PC-3 (cell line): ENCODE measurements at regions not wholly inside any gene's neighbourhood (a gene's known extent, or its start where the extent isn't known, plus 50 kb on each side); places are given as distances from the start of the nearest gene placed in this dataset.

ENCODE experiments used
- ATAC-seq: fragments of 200-7000 bp; cut with Tn5 transposase; 2 replicates; pipeline ENCODE4 v1.9.1; 2020; ENCODE audit warnings: mild to moderate bottlenecking, moderate library complexity
- BruUV-seq: library from RNA; stranded (reverse); fragments of 400-500 nt; replicated peaks from 2 replicates; lab custom pipeline; 2021; lab: Mats Ljungman, UMichigan
- CTCF ChIA-PET: fragments of 300-600 bp; sonication (Branson Sonifier 250); formaldehyde crosslinking; loops from one replicate; lab custom pipeline; 2022; ENCODE audit warnings: antibody characterized with exemption; lab: Charles Lee
- POLR2A ChIA-PET: fragments of 300-600 bp; sonication (Branson Sonifier 250); formaldehyde crosslinking; loops from one replicate; lab custom pipeline; 2022; ENCODE audit warnings: antibody characterized with exemption; ENCODE audit not compliant: unreplicated experiment; lab: Charles Lee
- DNase-seq: peaks from one replicate; pipeline ENCODE4 v3.0.0-alpha.2; 2015
- H2AFZ ChIP-seq: fragments of 300-600 bp; sonication (generic); 2 replicates; pipeline ENCODE4 v1.6.0; 2016; ENCODE audit warnings: antibody characterized with exemption, low read length
- H3F3A ChIP-seq: fragments of 300-600 bp; sonication (generic); one replicate; pipeline ENCODE4 v1.6.0; 2017; ENCODE audit warnings: antibody characterized with exemption, low read length, control low read depth, mild to moderate bottlenecking; ENCODE audit not compliant: unreplicated experiment
- H3K27ac ChIP-seq: fragments of 300-600 bp; sonication (generic); 2 replicates; pipeline ENCODE4 v1.5.1; 2016; ENCODE audit warnings: mild to moderate bottlenecking, low read length
- H3K27me3 ChIP-seq: fragments of 300-600 bp; sonication (generic); 2 replicates; pipeline ENCODE4 v1.6.1; 2016; ENCODE audit warnings: low read length, mixed read lengths
- H3K36me3 ChIP-seq: fragments of 300-600 bp; sonication (generic); 2 replicates; pipeline ENCODE4 v1.6.1; 2016; ENCODE audit warnings: low read depth, mixed run types, low read length, mixed read lengths
- H3K4me1 ChIP-seq: fragments of 300-600 bp; sonication (generic); 2 replicates; pipeline ENCODE4 v1.5.1; 2016; ENCODE audit warnings: low read length; ENCODE audit not compliant: insufficient read depth
- H3K4me2 ChIP-seq: fragments of 300-600 bp; sonication (generic); 2 replicates; pipeline ENCODE4 v1.6.0; 2016; ENCODE audit warnings: low read length
- H3K4me3 ChIP-seq: fragments of 300-600 bp; sonication (generic); 2 replicates; pipeline ENCODE4 v1.5.1; 2016; ENCODE audit warnings: mild to moderate bottlenecking, low read length, mixed read lengths
- H3K79me2 ChIP-seq: fragments of 300-600 bp; sonication (generic); 2 replicates; pipeline ENCODE4 v1.6.1; 2017; ENCODE audit warnings: low read length, mixed read lengths
- H3K9ac ChIP-seq: fragments of 300-600 bp; sonication (generic); 2 replicates; pipeline ENCODE4 v1.6.0; 2016; ENCODE audit warnings: mild to moderate bottlenecking, low read length
- H3K9me2 ChIP-seq: fragments of 300-600 bp; sonication (generic); replicated peaks from 2 replicates; pipeline ENCODE4 v1.6.1; 2016; ENCODE audit warnings: mixed run types, low read length, mixed read lengths
- H3K9me3 ChIP-seq: fragments of 300-600 bp; sonication (generic); 2 replicates; pipeline ENCODE4 v1.6.1; 2016; ENCODE audit warnings: low read length, mixed read lengths
- H4K20me1 ChIP-seq: fragments of 300-600 bp; sonication (generic); 2 replicates; pipeline ENCODE4 v1.6.1; 2016; ENCODE audit warnings: low read length, mixed read lengths
- EZH2 ChIP-seq: fragments of 300-600 bp; sonication (generic); IDR thresholded peaks from one replicate; pipeline ENCODE4 v1.6.1; 2017; ENCODE audit warnings: antibody characterized with exemption, mild to moderate bottlenecking, low read length; ENCODE audit not compliant: unreplicated experiment
- EZH2phosphoT487 ChIP-seq: fragments of 300-600 bp; sonication (generic); IDR thresholded peaks from 2 replicates; pipeline ENCODE4 v1.6.1; 2018; ENCODE audit warnings: mild to moderate bottlenecking, antibody characterized with exemption, low read length, borderline replicate concordance
- intact Hi-C: fragments of 100-400 bp; cut with micrococcal nuclease; formaldehyde crosslinking; loops from 2 replicates; pipeline ENCODE4 v1.9.0; 2023
- TF ChIP-seq, protein P1 (sequence below): fragments of 300-600 bp; sonication (generic); conservative IDR thresholded peaks from 2 replicates; pipeline ENCODE4 v1.5.1; 2017; ENCODE audit warnings: antibody characterized with exemption, low read depth, mild to moderate bottlenecking, low read length

DNA sequence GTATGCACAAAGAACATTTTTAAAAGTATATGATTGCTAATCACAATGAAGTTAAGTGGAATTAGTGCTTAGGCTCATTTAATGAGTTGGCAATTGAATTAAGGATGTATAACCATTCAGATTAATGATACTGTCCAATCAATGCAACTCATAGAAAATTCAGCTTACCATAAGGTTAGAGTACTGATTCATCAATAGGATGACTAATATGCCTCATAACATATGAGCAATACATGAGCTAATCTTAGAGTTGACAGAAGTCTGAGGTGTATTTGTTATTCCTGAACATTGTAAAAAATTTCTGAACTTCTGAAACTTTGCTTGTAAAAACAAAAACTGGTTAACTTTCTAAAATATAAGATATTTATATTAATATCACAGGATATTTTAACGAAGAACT lies 118.3 kb upstream of the NETO1 start:
- Histone ChIP-seq H3K79me2 (no peaks in the 10 kb centered on the region), H3K9me3 (0 out of 2 replicates have a peak, but pooled peaks cover 3% of the 10 kb centered on the region), H3K27me3 (no peaks in the 10 kb centered on the region), H2AFZ (no peak overlapping the region), H3K4me3 (no peak overlapping the region), H3K36me3 (no peaks in the 10 kb centered on the region), H4K20me1 (no peaks in the 10 kb centered on the region), H3K27ac (peak overlapping the region; percentile 74), H3F3A (no peaks in the 10 kb centered on the region), H3K4me1 (peaks cover 13% of the 10 kb centered on the region), H3K9me2 (no peaks in the 10 kb centered on the region), H3K9ac (no peak overlapping the region), H3K4me2 (peak overlapping the region; percentile 4; the same call in 1 of the 2 replicates)
- POLR2A ChIA-PET, result no interaction called here
- intact Hi-C loops, result no loop called here
- peak; percentile 99 for ATAC-seq
- BruUV-seq, result no TSS peak
- TF ChIP-seq, protein P1, sequence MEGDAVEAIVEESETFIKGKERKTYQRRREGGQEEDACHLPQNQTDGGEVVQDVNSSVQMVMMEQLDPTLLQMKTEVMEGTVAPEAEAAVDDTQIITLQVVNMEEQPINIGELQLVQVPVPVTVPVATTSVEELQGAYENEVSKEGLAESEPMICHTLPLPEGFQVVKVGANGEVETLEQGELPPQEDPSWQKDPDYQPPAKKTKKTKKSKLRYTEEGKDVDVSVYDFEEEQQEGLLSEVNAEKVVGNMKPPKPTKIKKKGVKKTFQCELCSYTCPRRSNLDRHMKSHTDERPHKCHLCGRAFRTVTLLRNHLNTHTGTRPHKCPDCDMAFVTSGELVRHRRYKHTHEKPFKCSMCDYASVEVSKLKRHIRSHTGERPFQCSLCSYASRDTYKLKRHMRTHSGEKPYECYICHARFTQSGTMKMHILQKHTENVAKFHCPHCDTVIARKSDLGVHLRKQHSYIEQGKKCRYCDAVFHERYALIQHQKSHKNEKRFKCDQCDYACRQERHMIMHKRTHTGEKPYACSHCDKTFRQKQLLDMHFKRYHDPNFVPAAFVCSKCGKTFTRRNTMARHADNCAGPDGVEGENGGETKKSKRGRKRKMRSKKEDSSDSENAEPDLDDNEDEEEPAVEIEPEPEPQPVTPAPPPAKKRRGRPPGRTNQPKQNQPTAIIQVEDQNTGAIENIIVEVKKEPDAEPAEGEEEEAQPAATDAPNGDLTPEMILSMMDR, result no peak
- TF ChIP-seq EZH2phosphoT487, result no peak
- TF ChIP-seq EZH2, result no peak
- CTCF ChIA-PET, result no interaction called here
- peak; percentile 81 for DNase-seq

DNA sequence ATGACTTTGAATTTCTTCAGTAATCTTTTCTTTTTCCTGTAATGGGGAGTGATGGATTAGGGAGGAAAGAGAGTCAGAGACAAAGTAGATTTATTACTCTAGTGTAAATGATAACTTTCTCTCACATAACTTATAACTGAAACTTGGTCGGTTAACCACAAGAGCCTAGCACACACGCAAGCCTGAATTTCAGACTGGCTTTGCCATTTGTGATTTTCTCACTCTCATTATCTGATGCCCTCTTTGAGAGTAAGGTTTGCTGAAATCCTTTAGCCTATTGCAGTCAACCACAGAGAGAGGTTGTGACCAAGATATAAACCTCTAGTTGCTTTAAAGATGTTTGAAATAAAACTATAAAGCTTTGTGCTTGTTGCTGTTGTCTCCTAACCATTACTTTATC lies 117.9 kb upstream of the NETO1 start:
- Histone ChIP-seq H3F3A (no peaks in the 10 kb centered on the region), H3K4me2 (peak overlapping the region; percentile 4; the same call in 1 of the 2 replicates), H3K79me2 (no peaks in the 10 kb centered on the region), H3K9me2 (no peaks in the 10 kb centered on the region), H3K27me3 (no peaks in the 10 kb centered on the region), H3K36me3 (no peaks in the 10 kb centered on the region), H3K4me1 (peaks cover 13% of the 10 kb centered on the region), H2AFZ (no peak overlapping the region), H3K4me3 (no peak overlapping the region), H3K9ac (no peak overlapping the region), H3K27ac (peak overlapping the region; percentile 74), H3K9me3 (0 out of 2 replicates have a peak, but pooled peaks cover 3% of the 10 kb centered on the region), H4K20me1 (no peaks in the 10 kb centered on the region)
- ChIA-PET POLR2A (no interaction called here), CTCF (no interaction called here)
- ATAC-seq (peak; percentile 37), DNase-seq (peak; percentile 44)
- TF ChIP-seq EZH2phosphoT487 (no peak), EZH2 (no peak)
- TF ChIP-seq, protein P1, result no peak
- no TSS peak for BruUV-seq
- intact Hi-C loops, result no loop called here

DNA sequence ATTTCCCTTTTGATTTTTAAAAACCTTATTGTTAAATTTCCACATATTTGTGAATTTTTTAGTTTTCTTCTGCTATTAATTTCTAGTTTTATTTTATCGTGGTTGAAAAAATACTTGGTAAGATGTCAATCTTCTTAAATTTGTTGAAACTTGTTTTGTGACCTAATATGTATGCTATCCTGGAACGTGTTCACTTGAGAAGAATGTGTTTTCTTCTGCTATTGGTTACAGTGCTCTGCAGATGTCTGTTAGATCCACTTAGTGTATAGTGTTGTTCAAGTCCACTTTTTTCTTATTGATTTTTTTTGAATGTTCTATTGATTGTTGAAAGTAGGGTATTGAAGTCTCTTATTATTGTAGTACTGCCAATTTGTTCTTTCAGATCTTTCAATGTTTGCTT lies 116.5 kb upstream of the NETO1 start:
- CTCF ChIA-PET, result no interaction called here
- H3K9ac ChIP-seq, result no peak overlapping the region

More for the DNA sequence above, 116.5 kb upstream of the NETO1 start:
- Histone ChIP-seq H3K36me3 (no peaks in the 10 kb centered on the region), H3K4me2 (no peak overlapping the region), H3K27ac (no peak overlapping the region), H3K27me3 (no peaks in the 10 kb centered on the region), H3K79me2 (no peaks in the 10 kb centered on the region), H3K9me3 (0 out of 2 replicates have a peak, but pooled peaks cover 3% of the 10 kb centered on the region), H4K20me1 (no peaks in the 10 kb centered on the region), H3K4me3 (no peak overlapping the region), H2AFZ (no peak overlapping the region), H3K9me2 (no peaks in the 10 kb centered on the region), H3K4me1 (peaks cover 13% of the 10 kb centered on the region), H3F3A (no peaks in the 10 kb centered on the region)
- POLR2A ChIA-PET, result interaction anchor here (1.2 kb wide), 1 partner anchor 304 kb away, joined by 3 read pairs; no protein-coding TSS in a partner anchor
- TF ChIP-seq EZH2phosphoT487 (no peak), EZH2 (no peak)
- TF ChIP-seq, protein P1, result no peak
- no peak for ATAC-seq
- BruUV-seq, result no TSS peak
- no peak for DNase-seq
- intact Hi-C loops, result no loop called here
